ENCODE measurements at regions not wholly inside any gene's neighbourhood (a gene's known extent, or its start where the extent isn't known, plus 50 kb on each side); places are given as distances from the start of the nearest gene placed in this dataset.

- no TSS peak for BruUV-seq (replicated peaks)
- DNase-seq (ENCODE audit: unreplicated experiment), result no peak
- ChIA-PET POLR2A (no interaction called here), CTCF (no interaction called here)
- Mint-ChIP-seq H3K36me3 (ENCODE audit: insufficient read depth, unreplicated experiment) (no peaks in the 10 kb centered on the region), H3K27me3 (ENCODE audit: insufficient read depth, unreplicated experiment) (peaks cover 52% of the 10 kb centered on the region), H3K9me3 (ENCODE audit: unreplicated experiment) (no peaks in the 10 kb centered on the region), H3K4me1 (ENCODE audit: insufficient read depth, unreplicated experiment) (no peaks in the 10 kb centered on the region), H3K4me3 (ENCODE audit: unreplicated experiment) (no peak overlapping the region), H3K27ac (ENCODE audit: low read depth, unreplicated experiment) (no peak overlapping the region)
- no peak for TF ChIP-seq CTCF (IDR thresholded peaks at IDR 0.05; ENCODE audit: unreplicated experiment)
- intact Hi-C loops (cut with micrococcal nuclease), result no loop called here
These were observed 212.5 kb upstream of the MPPED2 start for GRCh38 chr11:30798547-30799236.

- H3K27ac Mint-ChIP-seq (ENCODE audit: low read depth, unreplicated experiment), result peak overlapping the region; percentile 14
- peak; percentile 43 for DNase-seq (ENCODE audit: unreplicated experiment)
These were observed 203.1 kb upstream of the MPPED2 start for GRCh38 chr11:30789270-30789669.

GRCh38 chr11:30788849-30789248 lies 202.7 kb upstream of the MPPED2 start:
- no peak overlapping the region for H3K4me3 Mint-ChIP-seq (ENCODE audit: unreplicated experiment)
- peaks cover 42% of the 10 kb centered on the region for H3K27me3 Mint-ChIP-seq (ENCODE audit: insufficient read depth, unreplicated experiment)
- peaks cover 7% of the 10 kb centered on the region for H3K9me3 Mint-ChIP-seq (ENCODE audit: unreplicated experiment)
- no TSS peak for BruUV-seq (replicated peaks)
- peak overlapping the region; percentile 14 for H3K27ac Mint-ChIP-seq (ENCODE audit: low read depth, unreplicated experiment)
- ChIA-PET POLR2A (no interaction called here), CTCF (interaction anchor here (0.6 kb wide), 1 partner anchor 341 kb away, joined by 3 read pairs; no protein-coding TSS in a partner anchor)
- no peak for TF ChIP-seq CTCF (IDR thresholded peaks at IDR 0.05; ENCODE audit: unreplicated experiment)
- DNase-seq (ENCODE audit: unreplicated experiment), result no peak
- no peaks in the 10 kb centered on the region for H3K36me3 Mint-ChIP-seq (ENCODE audit: insufficient read depth, unreplicated experiment)
- peaks cover 4% of the 10 kb centered on the region for H3K4me1 Mint-ChIP-seq (ENCODE audit: insufficient read depth, unreplicated experiment)
- intact Hi-C loops (cut with micrococcal nuclease), result no loop called here

More at GRCh38 chr11:30789270-30789669, 203.1 kb upstream of the MPPED2 start:
- Mint-ChIP-seq H3K4me3 (ENCODE audit: unreplicated experiment) (no peak overlapping the region), H3K9me3 (ENCODE audit: unreplicated experiment) (peaks cover 7% of the 10 kb centered on the region), H3K27me3 (ENCODE audit: insufficient read depth, unreplicated experiment) (peaks cover 42% of the 10 kb centered on the region), H3K36me3 (ENCODE audit: insufficient read depth, unreplicated experiment) (no peaks in the 10 kb centered on the region), H3K4me1 (ENCODE audit: insufficient read depth, unreplicated experiment) (peaks cover 4% of the 10 kb centered on the region)
- CTCF ChIA-PET, result no interaction called here
- BruUV-seq (replicated peaks), result no TSS peak
- POLR2A ChIA-PET, result no interaction called here
- no peak for TF ChIP-seq CTCF (IDR thresholded peaks at IDR 0.05; ENCODE audit: unreplicated experiment)
- intact Hi-C loops (cut with micrococcal nuclease), result no loop called here

GRCh38 chr11:30786256-30787110 lies 200.3 kb upstream of the MPPED2 start:
- Mint-ChIP-seq H3K36me3 (ENCODE audit: insufficient read depth, unreplicated experiment) (no peaks in the 10 kb centered on the region), H3K27ac (ENCODE audit: low read depth, unreplicated experiment) (no peak overlapping the region), H3K27me3 (ENCODE audit: insufficient read depth, unreplicated experiment) (peaks cover 49% of the 10 kb centered on the region), H3K4me1 (ENCODE audit: insufficient read depth, unreplicated experiment) (peaks cover 4% of the 10 kb centered on the region), H3K4me3 (ENCODE audit: unreplicated experiment) (no peak overlapping the region), H3K9me3 (ENCODE audit: unreplicated experiment) (peaks cover 7% of the 10 kb centered on the region)
- BruUV-seq (replicated peaks), result no TSS peak
- no peak for TF ChIP-seq CTCF (IDR thresholded peaks at IDR 0.05; ENCODE audit: unreplicated experiment)
- intact Hi-C loops (cut with micrococcal nuclease), result no loop called here
- peak; percentile 7 for DNase-seq (ENCODE audit: unreplicated experiment)
- ChIA-PET CTCF (interaction anchor here (0.6 to 0.7 kb wide), 2 partner anchors 73 to 1354 kb away, joined by 3 to 4 read pairs; no protein-coding TSS in a partner anchor), POLR2A (no interaction called here)
